SK-N-SH (cell line): ENCODE measurements at regions not wholly inside any gene's neighbourhood (a gene's known extent, or its start where the extent isn't known, plus 50 kb on each side); places are given as distances from the start of the nearest gene placed in this dataset.

Experiments
- CHD2 ChIP-seq: fragments of 150-350 bp; IDR thresholded peaks from 2 replicates; pipeline ENCODE4 v1.6.1; 2018; ENCODE audit warnings: low read length; ENCODE audit not compliant: partially characterized antibody
- CTCF ChIP-seq: fragments of 200-600 bp; sonication (generic); IDR thresholded peaks from 2 replicates; pipeline ENCODE4 v1.6.1; 2017; ENCODE audit warnings: antibody characterized with exemption, mild to moderate bottlenecking, moderate library complexity
- RAD21 ChIP-seq: IDR thresholded peaks from 2 replicates; pipeline ENCODE4 v1.6.1; 2012; ENCODE audit warnings: mild to moderate bottlenecking, low read length
- YY1 ChIP-seq: IDR thresholded peaks from 2 replicates; pipeline ENCODE4 v1.4.0; 2012; ENCODE audit warnings: low read depth, mild to moderate bottlenecking
- TF ChIP-seq, protein P1 (sequence below): IDR thresholded peaks from 2 replicates; pipeline ENCODE4 v1.4.0; 2012; ENCODE audit warnings: low read depth, borderline replicate concordance

DNA sequence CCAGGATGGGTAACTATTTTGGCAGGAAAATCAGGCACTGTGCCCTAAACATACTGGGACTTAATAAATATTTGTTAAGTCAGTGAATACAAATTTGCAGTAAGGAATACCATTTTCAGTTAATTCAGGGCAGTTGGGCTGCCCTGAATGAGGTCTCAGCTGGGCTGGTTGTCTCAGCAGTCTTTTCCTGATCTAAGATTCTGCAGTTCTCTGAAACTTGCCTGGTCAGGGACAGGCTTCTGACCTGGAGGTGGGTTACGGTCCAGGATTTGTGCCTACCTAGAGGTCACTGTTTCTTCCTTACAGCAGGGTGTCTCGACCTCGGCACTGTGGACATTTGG is 160.6 kb downstream of the KTN1 start:
- TF ChIP-seq RAD21 (no peak), CTCF (no peak), YY1 (no peak), CHD2 (no peak)
- TF ChIP-seq, protein P1, sequence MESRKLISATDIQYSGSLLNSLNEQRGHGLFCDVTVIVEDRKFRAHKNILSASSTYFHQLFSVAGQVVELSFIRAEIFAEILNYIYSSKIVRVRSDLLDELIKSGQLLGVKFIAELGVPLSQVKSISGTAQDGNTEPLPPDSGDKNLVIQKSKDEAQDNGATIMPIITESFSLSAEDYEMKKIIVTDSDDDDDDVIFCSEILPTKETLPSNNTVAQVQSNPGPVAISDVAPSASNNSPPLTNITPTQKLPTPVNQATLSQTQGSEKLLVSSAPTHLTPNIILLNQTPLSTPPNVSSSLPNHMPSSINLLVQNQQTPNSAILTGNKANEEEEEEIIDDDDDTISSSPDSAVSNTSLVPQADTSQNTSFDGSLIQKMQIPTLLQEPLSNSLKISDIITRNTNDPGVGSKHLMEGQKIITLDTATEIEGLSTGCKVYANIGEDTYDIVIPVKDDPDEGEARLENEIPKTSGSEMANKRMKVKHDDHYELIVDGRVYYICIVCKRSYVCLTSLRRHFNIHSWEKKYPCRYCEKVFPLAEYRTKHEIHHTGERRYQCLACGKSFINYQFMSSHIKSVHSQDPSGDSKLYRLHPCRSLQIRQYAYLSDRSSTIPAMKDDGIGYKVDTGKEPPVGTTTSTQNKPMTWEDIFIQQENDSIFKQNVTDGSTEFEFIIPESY: no peak
